Neural crest cell (in vitro differentiated cells): ENCODE measurements at regions not wholly inside any gene's neighbourhood (a gene's known extent, or its start where the extent isn't known, plus 50 kb on each side); places are given as distances from the start of the nearest gene placed in this dataset.

Experiments used
- DNase-seq: peaks from one replicate; pipeline ENCODE4 v3.0.0; 2021; ENCODE audit warnings: low read depth, mixed read lengths, low spot score
- H3K27ac Mint-ChIP-seq: one replicate; pipeline ENCODE4 v1.8.0; 2021; ENCODE audit warnings: mild to moderate bottlenecking, mixed read lengths; ENCODE audit not compliant: unreplicated experiment
- H3K27me3 Mint-ChIP-seq: 2 replicates; pipeline ENCODE4 v1.8.0; 2021; ENCODE audit warnings: low read depth, mild to moderate bottlenecking, mixed read lengths
- H3K36me3 Mint-ChIP-seq: 2 replicates; pipeline ENCODE4 v1.8.0; 2021; ENCODE audit warnings: low read depth, mild to moderate bottlenecking, mixed read lengths
- H3K4me1 Mint-ChIP-seq: 2 replicates; pipeline ENCODE4 v1.8.0; 2021; ENCODE audit warnings: mixed read lengths
- H3K4me3 Mint-ChIP-seq: one replicate; pipeline ENCODE4 v1.8.0; 2021; ENCODE audit warnings: mild to moderate bottlenecking, mixed read lengths
- H3K9me3 Mint-ChIP-seq: 2 replicates; pipeline ENCODE4 v1.8.0; 2021; ENCODE audit warnings: mixed read lengths
- TF ChIP-seq, protein P1 (sequence below): fragments of 200-600 bp; sonication (generic); conservative IDR thresholded peaks from 2 replicates; pipeline ENCODE4 v1.5.0; 2021; ENCODE audit warnings: antibody characterized with exemption, mild to moderate bottlenecking

DNA sequence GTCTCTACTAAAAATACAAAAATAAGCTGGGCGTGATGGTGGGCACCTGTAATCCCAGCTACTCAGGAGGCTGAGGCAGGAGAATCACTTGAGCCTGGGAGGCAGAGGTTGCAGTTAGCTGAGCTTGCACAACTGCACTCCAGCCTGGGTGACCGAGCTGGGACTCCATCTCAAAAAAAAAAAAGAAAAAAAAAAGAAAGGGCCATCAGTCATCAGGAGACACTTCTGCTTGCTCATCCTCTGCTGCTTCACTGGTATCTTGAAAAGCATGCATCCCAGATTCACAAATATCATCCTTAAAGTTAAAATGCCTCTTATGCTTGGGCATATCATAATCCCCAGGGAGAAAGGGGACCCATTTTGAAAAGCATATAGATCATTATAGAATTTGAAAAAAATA is 176.6 kb upstream of the NR2F2 start:
- H3K9me3 Mint-ChIP-seq, result peaks cover 3% of the 10 kb centered on the region
- peaks cover 7% of the 10 kb centered on the region for H3K36me3 Mint-ChIP-seq
- TF ChIP-seq, protein P1, sequence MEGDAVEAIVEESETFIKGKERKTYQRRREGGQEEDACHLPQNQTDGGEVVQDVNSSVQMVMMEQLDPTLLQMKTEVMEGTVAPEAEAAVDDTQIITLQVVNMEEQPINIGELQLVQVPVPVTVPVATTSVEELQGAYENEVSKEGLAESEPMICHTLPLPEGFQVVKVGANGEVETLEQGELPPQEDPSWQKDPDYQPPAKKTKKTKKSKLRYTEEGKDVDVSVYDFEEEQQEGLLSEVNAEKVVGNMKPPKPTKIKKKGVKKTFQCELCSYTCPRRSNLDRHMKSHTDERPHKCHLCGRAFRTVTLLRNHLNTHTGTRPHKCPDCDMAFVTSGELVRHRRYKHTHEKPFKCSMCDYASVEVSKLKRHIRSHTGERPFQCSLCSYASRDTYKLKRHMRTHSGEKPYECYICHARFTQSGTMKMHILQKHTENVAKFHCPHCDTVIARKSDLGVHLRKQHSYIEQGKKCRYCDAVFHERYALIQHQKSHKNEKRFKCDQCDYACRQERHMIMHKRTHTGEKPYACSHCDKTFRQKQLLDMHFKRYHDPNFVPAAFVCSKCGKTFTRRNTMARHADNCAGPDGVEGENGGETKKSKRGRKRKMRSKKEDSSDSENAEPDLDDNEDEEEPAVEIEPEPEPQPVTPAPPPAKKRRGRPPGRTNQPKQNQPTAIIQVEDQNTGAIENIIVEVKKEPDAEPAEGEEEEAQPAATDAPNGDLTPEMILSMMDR, result no peak
- no peak for DNase-seq
- no peak overlapping the region for H3K27ac Mint-ChIP-seq
- peaks cover 13% of the 10 kb centered on the region for H3K4me1 Mint-ChIP-seq
- no peaks in the 10 kb centered on the region for H3K27me3 Mint-ChIP-seq
- H3K4me3 Mint-ChIP-seq, result no peak overlapping the region

DNA sequence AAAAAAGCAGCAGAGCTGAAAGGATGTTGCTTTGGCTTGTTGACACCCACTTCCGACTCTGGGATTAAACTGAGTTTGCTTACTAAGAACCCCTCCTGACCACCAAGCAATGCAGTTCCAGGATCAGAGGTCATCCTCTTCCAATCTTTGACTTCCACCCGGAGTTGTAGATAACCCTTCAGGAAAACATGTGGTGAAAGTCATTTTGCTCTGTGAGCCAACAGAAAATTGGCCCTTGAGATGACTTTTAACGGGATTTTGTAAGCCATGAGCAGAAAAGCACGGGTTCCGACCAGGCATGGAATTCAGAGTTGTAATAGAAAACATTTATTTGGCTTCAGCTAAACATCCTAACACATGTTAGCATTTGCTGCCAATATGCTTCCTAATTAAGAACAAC is 171.6 kb upstream of the NR2F2 start:
- Mint-ChIP-seq H3K36me3 (peaks cover 12% of the 10 kb centered on the region), H3K9me3 (peaks cover 8% of the 10 kb centered on the region), H3K4me3 (no peak overlapping the region), H3K27ac (peak overlapping the region; percentile 12), H3K4me1 (peaks cover 25% of the 10 kb centered on the region), H3K27me3 (no peaks in the 10 kb centered on the region)
- DNase-seq, result no peak
- TF ChIP-seq, protein P1, result no peak

DNA sequence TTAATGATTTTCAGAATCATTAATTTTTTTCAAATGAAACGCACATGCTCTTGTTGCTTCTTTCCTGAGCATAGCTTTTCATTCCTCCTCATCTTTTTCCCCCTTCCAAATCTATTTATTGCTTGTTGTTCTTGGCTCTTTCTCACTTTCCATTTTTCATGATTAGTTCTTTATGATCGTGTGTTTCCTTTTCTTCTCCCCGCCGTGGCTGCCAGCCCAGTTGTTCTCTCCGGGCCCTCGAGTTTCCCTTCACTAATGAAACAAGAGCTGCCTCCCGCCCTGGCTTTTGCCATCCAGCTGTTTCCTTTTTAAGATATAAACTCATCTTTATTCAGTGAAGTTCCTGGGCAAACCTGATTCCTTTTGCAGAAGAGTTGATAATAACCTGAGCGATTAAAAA is 170.2 kb upstream of the NR2F2 start:
- Mint-ChIP-seq H3K9me3 (peaks cover 5% of the 10 kb centered on the region), H3K4me1 (peaks cover 38% of the 10 kb centered on the region), H3K36me3 (peaks cover 7% of the 10 kb centered on the region), H3K4me3 (no peak overlapping the region), H3K27ac (no peak overlapping the region), H3K27me3 (no peaks in the 10 kb centered on the region)
- no peak for DNase-seq
- TF ChIP-seq, protein P1, result no peak

DNA sequence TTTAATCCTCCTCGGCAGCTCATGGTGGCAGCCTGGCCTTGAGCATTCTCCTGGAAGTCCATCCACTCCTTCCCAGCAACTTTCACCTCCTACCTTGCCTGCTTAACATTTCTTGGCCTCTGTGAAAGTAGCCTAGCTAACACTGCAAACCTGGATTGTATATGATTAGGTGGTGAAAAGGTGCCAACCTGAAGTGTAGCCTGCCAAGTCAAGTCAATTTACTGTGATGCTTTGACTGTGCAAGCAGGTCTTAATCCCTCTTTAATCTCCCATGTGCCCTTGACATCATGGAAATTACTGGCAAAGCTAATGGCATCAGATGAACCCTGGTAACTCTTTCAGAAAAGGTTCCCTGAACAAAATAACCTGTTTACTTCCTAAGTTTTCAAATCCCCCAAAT is 169.7 kb upstream of the NR2F2 start:
- TF ChIP-seq, protein P1, result no peak
- Mint-ChIP-seq H3K4me3 (no peak overlapping the region), H3K36me3 (peaks cover 7% of the 10 kb centered on the region), H3K9me3 (peaks cover 5% of the 10 kb centered on the region), H3K27ac (no peak overlapping the region), H3K4me1 (peaks cover 43% of the 10 kb centered on the region), H3K27me3 (no peaks in the 10 kb centered on the region)
- no peak for DNase-seq

DNA sequence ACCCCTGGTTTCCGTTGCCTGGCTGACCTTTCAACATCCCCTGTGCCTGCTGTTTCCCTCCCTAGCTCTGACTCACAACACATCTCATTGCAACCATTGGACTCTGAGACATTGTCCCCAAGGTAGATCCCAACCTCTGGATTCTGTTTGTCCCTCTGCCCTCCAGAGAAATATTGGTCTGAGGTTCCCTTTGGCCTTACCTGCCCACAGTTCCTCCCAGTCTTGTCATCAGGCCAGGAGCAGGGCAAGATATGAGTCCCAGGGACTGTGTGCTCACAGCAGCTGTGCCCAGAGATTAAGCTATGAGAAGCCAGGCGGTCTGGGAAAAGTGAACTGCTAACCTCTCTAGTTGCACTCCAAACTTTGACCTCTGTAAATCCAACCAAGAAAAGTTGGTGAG is 168.2 kb upstream of the NR2F2 start:
- H3K4me3 Mint-ChIP-seq, result no peak overlapping the region

More for the DNA sequence above, 168.2 kb upstream of the NR2F2 start:
- H3K4me1 Mint-ChIP-seq, result peaks cover 58% of the 10 kb centered on the region
- TF ChIP-seq, protein P1, result no peak
- peaks cover 7% of the 10 kb centered on the region for H3K36me3 Mint-ChIP-seq
- peaks cover 5% of the 10 kb centered on the region for H3K9me3 Mint-ChIP-seq
- H3K27ac Mint-ChIP-seq, result peak overlapping the region; percentile 76
- no peak for DNase-seq
- H3K27me3 Mint-ChIP-seq, result no peaks in the 10 kb centered on the region
